CD4-positive, CD25-positive, alpha-beta regulatory T cell (primary cell): ENCODE measurements at regions not wholly inside any gene's neighbourhood (a gene's known extent, or its start where the extent isn't known, plus 50 kb on each side); places are given as distances from the start of the nearest gene placed in this dataset.
"Not testable (repeated sequence)": the region's sequence is repeated elsewhere in the genome, so short reads cannot be mapped to it uniquely, and the experiment has no call there.

ENCODE experiments used
- ATAC-seq, 2 donors: fragments of 150-1000 bp; cut with Tn5 transposase; one replicate each; pipeline ENCODE4 v1.10.0; 2021; ENCODE audit warnings: low read depth in 2 of 2, moderate number of reproducible peaks in 2 of 2, moderate library complexity in 1 of 2
- DNase-seq, 3 donors: peaks; one replicate each; pipeline versions ENCODE4 v3.0.0 to v3.0.0-alpha.2; 2012 to 2022; ENCODE audit warnings: mixed read lengths in 1 of 3
- H3K27ac ChIP-seq: one replicate; pipeline ENCODE4 v1.7.0; 2013; ENCODE audit warnings: mild to moderate bottlenecking, low read length; ENCODE audit not compliant: insufficient read depth, poor library complexity, severe bottlenecking
- H3K27me3 ChIP-seq: one replicate; pipeline ENCODE4 v1.7.0; 2013; ENCODE audit warnings: low read length; ENCODE audit not compliant: control insufficient read depth, insufficient read depth
- H3K36me3 ChIP-seq: one replicate; pipeline ENCODE4 v1.7.0; 2013; ENCODE audit warnings: mild to moderate bottlenecking, low read length, moderate library complexity; ENCODE audit not compliant: control insufficient read depth, insufficient read depth
- H3K4me1 ChIP-seq: 2 replicates; pipeline ENCODE4 v1.7.0; 2013; ENCODE audit warnings: mild to moderate bottlenecking, low read length; ENCODE audit not compliant: insufficient read depth, control insufficient read depth, poor library complexity, severe bottlenecking
- H3K4me3 ChIP-seq: one replicate; pipeline ENCODE4 v1.7.0; 2013; ENCODE audit warnings: low read depth, mild to moderate bottlenecking, low read length, moderate library complexity
- H3K9me3 ChIP-seq, 2 experiments: 1 replicate in 1 of 2; 2 replicates in 1 of 2; pipeline ENCODE4 v1.7.0; 2013; ENCODE audit warnings: low read length in 2 of 2, mild to moderate bottlenecking in 1 of 2, moderate library complexity in 1 of 2; ENCODE audit not compliant: control insufficient read depth in 2 of 2
- H3K27ac Mint-ChIP-seq, 3 donors: one replicate each; pipeline ENCODE4 v1.8.0; 2020 to 2022; ENCODE audit warnings: mild to moderate bottlenecking in 3 of 3, mixed read lengths in 3 of 3, moderate library complexity in 2 of 3
- H3K27me3 Mint-ChIP-seq: one replicate; pipeline ENCODE4 v1.8.0; 2022; ENCODE audit warnings: mild to moderate bottlenecking, mixed read lengths
- H3K36me3 Mint-ChIP-seq: one replicate; pipeline ENCODE4 v1.8.0; 2020; ENCODE audit warnings: mixed read lengths
- H3K4me1 Mint-ChIP-seq, 4 donors: one replicate each; pipeline ENCODE4 v1.8.0; 2020 to 2022; ENCODE audit warnings: mixed read lengths in 4 of 4, mild to moderate bottlenecking in 1 of 4
- H3K4me3 Mint-ChIP-seq, 4 donors: one replicate each; pipeline ENCODE4 v1.8.0; 2020 to 2022; ENCODE audit warnings: mild to moderate bottlenecking in 4 of 4, mixed read lengths in 4 of 4, moderate library complexity in 3 of 4
- H3K9me3 Mint-ChIP-seq, 7 donors: one replicate each; pipeline ENCODE4 v1.8.0; 2020 to 2022; ENCODE audit warnings: mixed read lengths in 7 of 7, mild to moderate bottlenecking in 3 of 7, moderate library complexity in 2 of 7

- H3K4me3 Mint-ChIP-seq, H3K9me3 Mint-ChIP-seq, H3K36me3 Mint-ChIP-seq, H3K9me3 ChIP-seq, H3K4me1 ChIP-seq, ATAC-seq, H3K27ac Mint-ChIP-seq, DNase-seq, H3K27ac ChIP-seq, H3K4me3 ChIP-seq, H3K36me3 ChIP-seq, H3K27me3 ChIP-seq, H3K4me1 Mint-ChIP-seq, H3K27me3 Mint-ChIP-seq: not testable (repeated sequence)
Measured at GRCh38 chr21:13820286-13820685, 210.7 kb downstream of the POTED start.

GRCh38 chr21:13812191-13812590 is 202.6 kb downstream of the POTED start:
- not testable (repeated sequence) for H3K27me3 Mint-ChIP-seq

DNA sequence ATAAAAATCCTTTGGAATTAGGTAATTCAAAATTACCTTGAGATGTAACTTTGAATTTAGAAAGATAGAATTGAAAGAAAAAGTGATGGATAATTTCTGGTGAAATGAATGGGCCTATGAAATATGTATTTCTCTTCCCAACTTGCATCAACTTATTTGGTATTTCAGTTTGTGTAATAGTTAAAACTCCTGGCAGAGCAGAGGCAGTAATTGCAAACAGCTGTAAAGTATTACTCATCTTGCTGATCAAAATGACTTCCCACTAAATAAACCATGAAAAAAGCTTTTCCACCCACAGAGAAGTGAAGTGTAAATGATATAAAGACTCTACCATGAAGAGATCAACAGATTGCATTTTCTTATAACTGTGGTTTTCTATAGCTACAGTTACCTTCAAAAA is 201.0 kb downstream of the POTED start:
- not testable (repeated sequence) for H3K27ac Mint-ChIP-seq, H3K9me3 Mint-ChIP-seq, H3K36me3 ChIP-seq, H3K9me3 ChIP-seq, DNase-seq, H3K36me3 Mint-ChIP-seq, H3K4me1 Mint-ChIP-seq, H3K4me1 ChIP-seq, ATAC-seq, H3K4me3 Mint-ChIP-seq, H3K27me3 Mint-ChIP-seq, H3K4me3 ChIP-seq, H3K27ac ChIP-seq, H3K27me3 ChIP-seq

More at GRCh38 chr21:13812191-13812590, 202.6 kb downstream of the POTED start:
- H3K4me3 Mint-ChIP-seq, H3K27ac ChIP-seq, H3K4me1 ChIP-seq, H3K4me1 Mint-ChIP-seq, H3K36me3 ChIP-seq, H3K4me3 ChIP-seq, DNase-seq, H3K9me3 Mint-ChIP-seq, H3K27ac Mint-ChIP-seq, ATAC-seq, H3K36me3 Mint-ChIP-seq, H3K9me3 ChIP-seq, H3K27me3 ChIP-seq: not testable (repeated sequence)

- H3K4me3 ChIP-seq, ATAC-seq, H3K27ac Mint-ChIP-seq, H3K9me3 ChIP-seq, H3K36me3 ChIP-seq, DNase-seq, H3K27ac ChIP-seq, H3K4me1 ChIP-seq, H3K4me3 Mint-ChIP-seq, H3K9me3 Mint-ChIP-seq, H3K27me3 ChIP-seq, H3K4me1 Mint-ChIP-seq, H3K36me3 Mint-ChIP-seq, H3K27me3 Mint-ChIP-seq: not testable (repeated sequence)
Measured at GRCh38 chr21:13806444-13806843, 196.9 kb downstream of the POTED start.

- H3K4me1 ChIP-seq, H3K4me1 Mint-ChIP-seq, H3K4me3 Mint-ChIP-seq, H3K36me3 ChIP-seq, DNase-seq, H3K27ac Mint-ChIP-seq, H3K4me3 ChIP-seq, H3K36me3 Mint-ChIP-seq, H3K27me3 Mint-ChIP-seq, ATAC-seq, H3K9me3 ChIP-seq, H3K27ac ChIP-seq, H3K9me3 Mint-ChIP-seq, H3K27me3 ChIP-seq: not testable (repeated sequence)
Measured at GRCh38 chr21:13802757-13803156, 193.2 kb downstream of the POTED start.
